ENCODE measurements at regions not wholly inside any gene's neighbourhood (a gene's known extent, or its start where the extent isn't known, plus 50 kb on each side); places are given as distances from the start of the nearest gene placed in this dataset.

DNA sequence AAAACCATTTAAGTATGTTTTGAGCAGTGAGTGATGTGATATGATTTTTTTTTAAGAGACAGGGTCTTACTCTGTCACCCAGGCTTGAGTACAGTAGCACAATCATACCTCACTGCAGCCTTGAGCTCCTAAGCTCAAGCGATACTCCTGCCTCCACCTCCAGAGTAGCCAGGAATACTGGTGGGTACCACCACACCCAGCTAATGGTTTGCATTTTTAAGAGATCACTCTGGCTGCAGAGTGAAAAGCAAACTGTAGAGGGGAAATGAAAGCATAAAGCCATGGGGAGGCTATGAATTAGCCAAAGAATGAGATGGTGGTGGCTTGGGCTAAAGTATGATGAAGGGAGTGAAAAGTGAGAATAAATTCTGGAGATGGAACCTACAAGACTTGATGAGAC lies 199.1 kb downstream of the HINT1 start:
- no peak overlapping the region for H3K4ac ChIP-seq (ENCODE audit: low read length)
- H3K18ac ChIP-seq (ENCODE audit: low read length): no peak overlapping the region
- no peak overlapping the region for H2BK120ac ChIP-seq (ENCODE audit: low read depth, low read length)
- no peaks in the 10 kb centered on the region for H3K79me1 ChIP-seq (ENCODE audit: low read depth, low read length)
- no peak overlapping the region for H4K8ac ChIP-seq (ENCODE audit: low read depth, low read length)
- no peaks in the 10 kb centered on the region for H3K27me3 ChIP-seq (ENCODE audit: control insufficient read depth in 3 of 3, insufficient read depth in 3 of 3, low read depth in 1 of 3, low read length in 3 of 3)
- WGBS, 2 donors (ENCODE audit: extremely low coverage in 2 of 2, insufficient read length in 2 of 2, insufficient replicate concordance in 1 of 2): no CpG with 5 or more reads among the region's 1 CpG
- no peak overlapping the region for H2BK15ac ChIP-seq (ENCODE audit: low read length)
- H3K23ac ChIP-seq (ENCODE audit: low read depth, low read length, poor library complexity): no peak overlapping the region
- H3K9me3 ChIP-seq (replicated peaks in 1 of 2; ENCODE audit: control insufficient read depth in 2 of 2, insufficient read depth in 1 of 2, low read depth in 1 of 2, low read length in 2 of 2): no peaks in the 10 kb centered on the region
- H3K4me3 ChIP-seq (ENCODE audit: low read length in 2 of 2): no peak overlapping the region
- no peaks in the 10 kb centered on the region for H3K4me1 ChIP-seq (ENCODE audit: control insufficient read depth in 2 of 2, insufficient read depth in 1 of 2, low read depth in 1 of 2, low read length in 2 of 2)
- no peak overlapping the region for H2BK5ac ChIP-seq (ENCODE audit: low read length)
- H2AK5ac ChIP-seq (ENCODE audit: low read depth, low read length): no peak overlapping the region
- no peaks in the 10 kb centered on the region for H3K36me3 ChIP-seq (replicated peaks in 1 of 2; ENCODE audit: control insufficient read depth in 2 of 2, insufficient read depth in 2 of 2, low read length in 2 of 2)
- H3K14ac ChIP-seq (ENCODE audit: low read length): no peak overlapping the region
- H3K4me2 ChIP-seq (ENCODE audit: insufficient read depth, low read length, poor library complexity, severe bottlenecking): no peak overlapping the region
- no peak overlapping the region for H3K27ac ChIP-seq (replicated peaks; ENCODE audit: low read length)
- H3K9ac ChIP-seq (ENCODE audit: low read depth, low read length, poor library complexity): no peak overlapping the region
- no peak overlapping the region for H4K91ac ChIP-seq (ENCODE audit: low read depth, low read length, poor library complexity)
- no peak for DNase-seq (ENCODE audit: low spot score)
- H2BK12ac ChIP-seq (ENCODE audit: low read length): no peak overlapping the region
- no peak overlapping the region for H2AFZ ChIP-seq (ENCODE audit: low read length)

DNA sequence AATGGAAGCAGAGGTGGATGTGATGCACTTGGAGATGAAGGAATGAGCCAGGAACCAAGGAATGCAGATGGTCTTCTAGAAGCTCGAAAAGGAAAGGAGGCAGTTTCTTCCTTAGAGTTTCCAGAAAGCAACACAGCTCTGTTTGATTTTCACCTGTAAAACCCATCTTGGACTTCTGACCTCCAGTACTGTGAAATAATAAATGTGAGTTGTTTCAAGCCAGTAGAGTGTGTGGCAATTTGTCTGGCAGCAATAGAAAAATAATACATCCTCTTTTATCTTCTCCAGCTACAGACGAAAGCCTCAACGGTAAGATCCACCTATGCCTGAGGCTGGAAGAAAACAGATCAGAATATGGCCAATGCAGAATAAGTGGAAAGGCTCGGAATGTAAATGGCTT lies 199.7 kb downstream of the HINT1 start:
- Histone ChIP-seq H3K4me1 (ENCODE audit: control insufficient read depth in 2 of 2, insufficient read depth in 1 of 2, low read depth in 1 of 2, low read length in 2 of 2) (no peaks in the 10 kb centered on the region), H4K8ac (ENCODE audit: low read depth, low read length) (no peak overlapping the region), H3K18ac (ENCODE audit: low read length) (no peak overlapping the region), H2BK120ac (ENCODE audit: low read depth, low read length) (no peak overlapping the region), H3K36me3 (replicated peaks in 1 of 2; ENCODE audit: control insufficient read depth in 2 of 2, insufficient read depth in 2 of 2, low read length in 2 of 2) (no peaks in the 10 kb centered on the region), H3K9me3 (replicated peaks in 1 of 2; ENCODE audit: control insufficient read depth in 2 of 2, insufficient read depth in 1 of 2, low read depth in 1 of 2, low read length in 2 of 2) (no peaks in the 10 kb centered on the region), H2BK12ac (ENCODE audit: low read length) (no peak overlapping the region), H3K79me1 (ENCODE audit: low read depth, low read length) (no peaks in the 10 kb centered on the region), H3K23ac (ENCODE audit: low read depth, low read length, poor library complexity) (no peak overlapping the region), H3K27me3 (ENCODE audit: control insufficient read depth in 3 of 3, insufficient read depth in 3 of 3, low read depth in 1 of 3, low read length in 3 of 3) (no peaks in the 10 kb centered on the region), H2BK15ac (ENCODE audit: low read length) (no peak overlapping the region), H4K91ac (ENCODE audit: low read depth, low read length, poor library complexity) (no peak overlapping the region), H3K27ac (replicated peaks; ENCODE audit: low read length) (no peak overlapping the region), H2BK5ac (ENCODE audit: low read length) (no peak overlapping the region), H3K14ac (ENCODE audit: low read length) (no peak overlapping the region), H3K9ac (ENCODE audit: low read depth, low read length, poor library complexity) (no peak overlapping the region), H2AFZ (ENCODE audit: low read length) (no peak overlapping the region), H3K4me2 (ENCODE audit: insufficient read depth, low read length, poor library complexity, severe bottlenecking) (no peak overlapping the region), H3K4ac (ENCODE audit: low read length) (no peak overlapping the region), H2AK5ac (ENCODE audit: low read depth, low read length) (no peak overlapping the region), H3K4me3 (ENCODE audit: low read length in 2 of 2) (no peak overlapping the region)
- WGBS, 2 donors (ENCODE audit: extremely low coverage in 2 of 2, insufficient read length in 2 of 2, insufficient replicate concordance in 1 of 2): no CpG with 5 or more reads among the region's 4 CpGs
- DNase-seq (ENCODE audit: low spot score): no peak

DNA sequence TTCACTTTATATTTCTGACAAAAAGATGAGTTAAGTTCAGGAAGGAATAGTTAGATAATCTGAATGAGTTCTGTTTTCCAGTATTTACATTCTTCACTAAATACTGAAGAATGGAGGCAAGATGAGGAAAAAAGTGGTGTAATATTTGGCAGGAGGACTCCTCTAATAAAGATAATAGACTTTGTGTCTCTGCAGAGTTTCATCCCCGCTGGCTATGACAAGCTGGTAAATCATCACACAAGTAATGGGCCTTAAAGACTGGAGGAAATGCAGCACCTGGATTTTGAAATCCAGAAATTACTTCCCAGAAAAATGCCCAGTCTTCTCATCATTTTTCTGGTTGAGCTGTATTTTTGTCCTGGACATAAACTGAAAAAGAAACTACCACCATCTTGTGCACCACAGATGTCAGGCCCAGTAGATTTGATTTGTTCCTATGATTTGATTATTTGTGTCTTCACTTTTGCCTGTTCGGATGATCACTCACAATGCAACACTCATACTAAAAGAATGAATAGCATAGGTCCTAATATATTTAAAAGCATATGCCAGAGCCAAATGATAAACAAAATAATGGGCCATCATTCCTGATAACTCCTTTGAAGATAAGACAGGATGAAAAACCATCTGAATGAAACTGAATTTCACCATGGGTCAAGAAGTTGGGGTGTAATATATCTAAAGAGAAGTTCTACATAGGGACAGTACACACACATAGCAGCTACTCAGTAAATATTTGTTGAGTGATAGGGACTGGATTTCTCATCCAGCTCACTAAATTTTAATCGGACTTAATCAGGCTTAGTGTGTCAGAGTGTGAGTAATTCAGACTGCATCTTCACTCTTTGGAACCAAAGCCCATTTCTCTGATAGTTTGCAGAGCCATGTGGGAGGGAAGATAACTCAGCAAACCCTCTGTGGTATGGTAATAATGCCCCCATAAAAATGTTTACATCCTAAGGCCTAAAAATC lies 200.5 kb downstream of the HINT1 start:
- Histone ChIP-seq H3K23ac (ENCODE audit: low read depth, low read length, poor library complexity) (no peak overlapping the region), H2BK12ac (ENCODE audit: low read length) (no peak overlapping the region), H3K4me1 (ENCODE audit: control insufficient read depth in 2 of 2, insufficient read depth in 1 of 2, low read depth in 1 of 2, low read length in 2 of 2) (no peaks in the 10 kb centered on the region), H3K4me2 (ENCODE audit: insufficient read depth, low read length, poor library complexity, severe bottlenecking) (no peak overlapping the region), H3K14ac (ENCODE audit: low read length) (no peak overlapping the region), H3K4me3 (ENCODE audit: low read length in 2 of 2) (no peak overlapping the region), H4K8ac (ENCODE audit: low read depth, low read length) (no peak overlapping the region), H3K36me3 (replicated peaks in 1 of 2; ENCODE audit: control insufficient read depth in 2 of 2, insufficient read depth in 2 of 2, low read length in 2 of 2) (no peaks in the 10 kb centered on the region), H3K9me3 (replicated peaks in 1 of 2; ENCODE audit: control insufficient read depth in 2 of 2, insufficient read depth in 1 of 2, low read depth in 1 of 2, low read length in 2 of 2) (no peaks in the 10 kb centered on the region), H2BK15ac (ENCODE audit: low read length) (no peak overlapping the region), H3K79me1 (ENCODE audit: low read depth, low read length) (no peaks in the 10 kb centered on the region), H3K18ac (ENCODE audit: low read length) (no peak overlapping the region), H2BK5ac (ENCODE audit: low read length) (no peak overlapping the region), H2BK120ac (ENCODE audit: low read depth, low read length) (no peak overlapping the region), H2AK5ac (ENCODE audit: low read depth, low read length) (no peak overlapping the region), H4K91ac (ENCODE audit: low read depth, low read length, poor library complexity) (no peak overlapping the region), H3K9ac (ENCODE audit: low read depth, low read length, poor library complexity) (no peak overlapping the region), H3K27me3 (ENCODE audit: control insufficient read depth in 3 of 3, insufficient read depth in 3 of 3, low read depth in 1 of 3, low read length in 3 of 3) (no peaks in the 10 kb centered on the region), H2AFZ (ENCODE audit: low read length) (no peak overlapping the region), H3K27ac (replicated peaks; ENCODE audit: low read length) (no peak overlapping the region), H3K4ac (ENCODE audit: low read length) (no peak overlapping the region)
- no peak for DNase-seq (ENCODE audit: low spot score)
- no CpG with 5 or more reads among the region's 3 CpGs for WGBS, 2 donors (ENCODE audit: extremely low coverage in 2 of 2, insufficient read length in 2 of 2, insufficient replicate concordance in 1 of 2)

DNA sequence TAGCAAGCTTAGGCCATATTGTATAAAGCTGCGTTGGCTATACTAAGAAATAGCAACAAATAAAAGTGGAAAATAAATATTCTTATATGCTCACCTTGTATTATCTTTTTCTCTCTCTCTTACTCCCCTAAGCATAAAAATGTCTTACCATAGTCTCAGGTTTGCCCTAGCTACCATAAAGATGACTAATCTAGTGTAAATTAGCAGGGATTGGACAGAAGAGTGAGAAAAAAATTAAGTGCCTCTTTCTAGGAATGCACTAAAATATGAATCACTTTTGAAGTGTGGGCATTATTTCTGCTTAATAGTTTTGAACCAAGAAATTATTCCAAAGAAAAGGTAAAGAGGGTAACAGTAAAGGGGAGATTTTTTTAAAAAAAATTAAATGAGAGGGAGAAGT lies 201.3 kb downstream of the HINT1 start:
- no peaks in the 10 kb centered on the region for H3K36me3 ChIP-seq (replicated peaks in 1 of 2; ENCODE audit: control insufficient read depth in 2 of 2, insufficient read depth in 2 of 2, low read length in 2 of 2)
- no peak for DNase-seq (ENCODE audit: low spot score)
- no peak overlapping the region for H4K8ac ChIP-seq (ENCODE audit: low read depth, low read length)
- no peaks in the 10 kb centered on the region for H3K4me1 ChIP-seq (ENCODE audit: control insufficient read depth in 2 of 2, insufficient read depth in 1 of 2, low read depth in 1 of 2, low read length in 2 of 2)
- no peak overlapping the region for H3K4ac ChIP-seq (ENCODE audit: low read length)
- no peak overlapping the region for H2AK5ac ChIP-seq (ENCODE audit: low read depth, low read length)
- no peak overlapping the region for H2BK5ac ChIP-seq (ENCODE audit: low read length)
- no peak overlapping the region for H4K91ac ChIP-seq (ENCODE audit: low read depth, low read length, poor library complexity)
- H2BK15ac ChIP-seq (ENCODE audit: low read length): no peak overlapping the region
- no peaks in the 10 kb centered on the region for H3K79me1 ChIP-seq (ENCODE audit: low read depth, low read length)
- H2BK12ac ChIP-seq (ENCODE audit: low read length): no peak overlapping the region
- H3K27ac ChIP-seq (replicated peaks; ENCODE audit: low read length): no peak overlapping the region
- no peak overlapping the region for H3K14ac ChIP-seq (ENCODE audit: low read length)
- H3K27me3 ChIP-seq (ENCODE audit: control insufficient read depth in 3 of 3, insufficient read depth in 3 of 3, low read depth in 1 of 3, low read length in 3 of 3): no peaks in the 10 kb centered on the region
- H2BK120ac ChIP-seq (ENCODE audit: low read depth, low read length): no peak overlapping the region
- no peak overlapping the region for H3K4me3 ChIP-seq (ENCODE audit: low read length in 2 of 2)
- no peaks in the 10 kb centered on the region for H3K9me3 ChIP-seq (replicated peaks in 1 of 2; ENCODE audit: control insufficient read depth in 2 of 2, insufficient read depth in 1 of 2, low read depth in 1 of 2, low read length in 2 of 2)
- no peak overlapping the region for H3K4me2 ChIP-seq (ENCODE audit: insufficient read depth, low read length, poor library complexity, severe bottlenecking)
- no CpG with 5 or more reads among the region's 1 CpG for WGBS, 2 donors (ENCODE audit: extremely low coverage in 2 of 2, insufficient read length in 2 of 2, insufficient replicate concordance in 1 of 2)
- H2AFZ ChIP-seq (ENCODE audit: low read length): no peak overlapping the region
- H3K23ac ChIP-seq (ENCODE audit: low read depth, low read length, poor library complexity): no peak overlapping the region
- no peak overlapping the region for H3K9ac ChIP-seq (ENCODE audit: low read depth, low read length, poor library complexity)
- no peak overlapping the region for H3K18ac ChIP-seq (ENCODE audit: low read length)

All from neuronal stem cell (in vitro differentiated cells).